HCT116 (cell line): ENCODE measurements at regions not wholly inside any gene's neighbourhood (a gene's known extent, or its start where the extent isn't known, plus 50 kb on each side); places are given as distances from the start of the nearest gene placed in this dataset.

Experiments
- ATAC-seq: fragments of 200-7000 bp; cut with Tn5 transposase; 2 replicates; pipeline ENCODE4 v1.9.1; 2020; ENCODE audit warnings: mild to moderate bottlenecking, moderate library complexity
- BruUV-seq: library from RNA; stranded (reverse); fragments of 400-500 nt; replicated peaks from 2 replicates; lab custom pipeline; 2021; lab: Mats Ljungman, UMichigan
- CTCF ChIA-PET: fragments of 300-600 bp; sonication (Branson Sonifier 250); formaldehyde crosslinking; loops from one replicate; lab custom pipeline; 2021; ENCODE audit warnings: antibody characterized with exemption; lab: Charles Lee
- POLR2A ChIA-PET: fragments of 300-600, 350-600 bp; sonication (Branson Sonifier 250); formaldehyde crosslinking; loops from one replicate; lab custom pipeline; 2021; ENCODE audit warnings: antibody characterized with exemption; lab: Charles Lee
- RAD21 ChIA-PET, 2 experiments: fragments of 300-600 bp; sonication (Branson Sonifier 250); formaldehyde crosslinking; loops; one replicate each; lab custom pipeline; 2023; ENCODE audit warnings: low total read pairs in 2 of 2; ENCODE audit not compliant: uncharacterized antibody in 2 of 2, unreplicated experiment in 2 of 2, low non-redundant PET in 1 of 2; lab: Charles Lee
- DNase-seq: peaks from one replicate; pipeline ENCODE4 v3.0.0-alpha.2; 2010; ENCODE audit warnings: low read depth, low spot score
- H2AFZ ChIP-seq: fragments of 200-600 bp; shearing (Covaris generic), sonication (generic); 2 replicates; pipeline ENCODE4 v1.6.1; 2017; ENCODE audit warnings: low read depth, mixed run types, mixed read lengths, antibody characterized with exemption, low read length; ENCODE audit not compliant: poor library complexity, severe bottlenecking
- H3K27ac ChIP-seq: 2 replicates; pipeline ENCODE4 v1.5.1; 2012; ENCODE audit warnings: low read depth, low read length
- H3K27me3 ChIP-seq: fragments of 200-600 bp; sonication (generic); 2 replicates; pipeline ENCODE4 v1.6.1; 2016; ENCODE audit warnings: mixed run types, low read length, mixed read lengths; ENCODE audit not compliant: insufficient read depth
- H3K36me3 ChIP-seq, 2 experiments: fragments of 200-500 bp in 1 of 2; fragments of 200-600 bp in 1 of 2; sonication (Bioruptor generic) in 1 of 2; sonication (generic) in 1 of 2; 2 replicates each; pipeline versions ENCODE4 v1.5.1 to v1.6.1; 2014 to 2016; ENCODE audit warnings: low read length in 2 of 2, inconsistent platforms in 1 of 2, mixed read lengths in 1 of 2, mixed run types in 1 of 2; ENCODE audit not compliant: insufficient read depth in 2 of 2, control insufficient read depth in 1 of 2
- H3K4me1 ChIP-seq, 2 experiments: fragments of 200-600 bp in 1 of 2; sonication (generic) in 1 of 2; 2 replicates each; pipeline versions ENCODE4 v1.5.1 to v1.6.1; 2012 to 2017; ENCODE audit warnings: low read length in 2 of 2, inconsistent platforms in 1 of 2, mild to moderate bottlenecking in 1 of 2, mixed read lengths in 1 of 2, mixed run types in 1 of 2, moderate library complexity in 1 of 2; ENCODE audit not compliant: insufficient read depth in 2 of 2, control insufficient read depth in 1 of 2
- H3K4me2 ChIP-seq: fragments of 200-600 bp; sonication (generic); 2 replicates; pipeline ENCODE4 v1.6.1; 2017; ENCODE audit warnings: mixed run types, low read length, mixed read lengths
- H3K4me3 ChIP-seq, 2 experiments: fragments of 200-600 bp in 1 of 2; sonication (generic) in 1 of 2; replicated peaks in 1 of 2; 2 replicates each; pipeline ENCODE4 v1.5.1; 2011 to 2016; ENCODE audit warnings: low read length in 2 of 2, control low read depth in 1 of 2, low read depth in 1 of 2, mild to moderate bottlenecking in 1 of 2, mixed read lengths in 1 of 2, mixed run types in 1 of 2
- H3K79me2 ChIP-seq: fragments of 200-600 bp; sonication (generic); 2 replicates; pipeline ENCODE4 v1.6.1; 2017; ENCODE audit warnings: mild to moderate bottlenecking, mixed run types, low read length, moderate library complexity, mixed read lengths; ENCODE audit not compliant: insufficient read depth
- H3K9ac ChIP-seq: fragments of 200-600 bp; sonication (generic); 2 replicates; pipeline ENCODE4 v1.6.1; 2016; ENCODE audit warnings: low read length, mixed read lengths
- H3K9me2 ChIP-seq: fragments of 200-600 bp; sonication (generic), shearing (Covaris generic); 2 replicates; pipeline ENCODE4 v1.6.1; 2017; ENCODE audit warnings: mixed run types, mild to moderate bottlenecking, moderate library complexity; ENCODE audit not compliant: insufficient read depth
- H3K9me3 ChIP-seq, 2 experiments: fragments of 200-500 bp in 1 of 2; fragments of 200-600 bp in 1 of 2; sonication (Bioruptor generic) in 1 of 2; sonication (generic) in 1 of 2; 2 replicates each; pipeline ENCODE4 v1.6.1; 2014 to 2017; ENCODE audit warnings: low read length in 2 of 2, mixed read lengths in 2 of 2, inconsistent platforms in 1 of 2, low read depth in 1 of 2, mild to moderate bottlenecking in 1 of 2, mixed run types in 1 of 2, moderate library complexity in 1 of 2; ENCODE audit not compliant: control insufficient read depth in 1 of 2, insufficient read depth in 1 of 2
- H4K20me1 ChIP-seq: fragments of 200-600 bp; sonication (generic), shearing (Covaris generic); 2 replicates; pipeline ENCODE4 v1.6.1; 2017; ENCODE audit warnings: mixed run types, mild to moderate bottlenecking, moderate library complexity; ENCODE audit not compliant: insufficient read depth
- CBX3 ChIP-seq: IDR thresholded peaks from 2 replicates; pipeline ENCODE4 v1.6.1; 2012; ENCODE audit warnings: low read depth
- CEBPB ChIP-seq: IDR thresholded peaks from 2 replicates; pipeline ENCODE4 v1.6.1; 2012; ENCODE audit warnings: low read depth
- CTCF ChIP-seq, 3 experiments: fragments of 200-600 bp in 1 of 3; sonication (generic) in 1 of 3; IDR thresholded peaks in 2 of 3; conservative IDR thresholded peaks in 1 of 3; 2 replicates each; pipeline ENCODE4 v1.5.1; 2012 to 2017; ENCODE audit warnings: low read depth in 2 of 3, low read length in 2 of 3, antibody characterized with exemption in 1 of 3, borderline replicate concordance in 1 of 3, control low read depth in 1 of 3, mild to moderate bottlenecking in 1 of 3, mixed read lengths in 1 of 3, mixed run types in 1 of 3, moderate library complexity in 1 of 3; ENCODE audit not compliant: insufficient read depth in 1 of 3
- EGR1 ChIP-seq: IDR thresholded peaks from 2 replicates; pipeline ENCODE4 v1.6.1; 2012; ENCODE audit warnings: low read depth
- EZH2 ChIP-seq: fragments of 200-600 bp; sonication (generic); IDR thresholded peaks from 2 replicates; pipeline ENCODE4 v1.6.1; 2017; ENCODE audit warnings: antibody characterized with exemption, mixed run types
- FOSL1 ChIP-seq: IDR thresholded peaks from 2 replicates; pipeline ENCODE4 v1.6.1; 2012; ENCODE audit warnings: low read depth
- JUND ChIP-seq: IDR thresholded peaks from 2 replicates; pipeline ENCODE4 v1.6.1; 2012
- POLR2A ChIP-seq: IDR thresholded peaks from 2 replicates; pipeline ENCODE4 v1.7.0; 2011; ENCODE audit warnings: borderline replicate concordance; ENCODE audit not compliant: insufficient read depth, insufficient read length; ENCODE audit errors: extremely low read depth
- POLR2AphosphoS5 ChIP-seq: IDR thresholded peaks from 2 replicates; pipeline ENCODE4 v1.6.1; 2011; ENCODE audit warnings: mild to moderate bottlenecking, low read depth, low read length, moderate library complexity
- SP1 ChIP-seq: IDR thresholded peaks from 2 replicates; pipeline ENCODE4 v1.6.1; 2012; ENCODE audit warnings: low read depth
- SRF ChIP-seq: IDR thresholded peaks from 2 replicates; pipeline ENCODE4 v1.6.1; 2012; ENCODE audit warnings: low read depth
- TCF7L2 ChIP-seq: IDR thresholded peaks from 2 replicates; pipeline ENCODE4 v1.7.0; 2011; ENCODE audit warnings: borderline replicate concordance, inconsistent platforms; ENCODE audit not compliant: insufficient read depth, insufficient read length; ENCODE audit errors: extremely low read depth
- YY1 ChIP-seq: IDR thresholded peaks from 2 replicates; pipeline ENCODE4 v1.6.1; 2011; ENCODE audit warnings: low read length, low read depth, moderate library complexity, mild to moderate bottlenecking; ENCODE audit not compliant: insufficient replicate concordance; ENCODE audit errors: extremely low read depth
- ZBTB33 ChIP-seq: IDR thresholded peaks from 2 replicates; pipeline ENCODE4 v1.6.1; 2011; ENCODE audit warnings: mild to moderate bottlenecking, low read length, moderate library complexity; ENCODE audit not compliant: insufficient replicate concordance; ENCODE audit errors: extremely low read depth
- ZNF274 ChIP-seq: fragments of 200-500 bp; sonication (Bioruptor generic); IDR thresholded peaks from 2 replicates; pipeline ENCODE4 v1.6.1; 2014; ENCODE audit warnings: mild to moderate bottlenecking, low read depth, low read length, inconsistent platforms
- intact Hi-C: fragments of 100-400 bp; cut with micrococcal nuclease; formaldehyde crosslinking; loops from 2 replicates; pipeline ENCODE4 v1.10.0; 2022
- TF ChIP-seq, protein P1 (sequence below): IDR thresholded peaks from 2 replicates; pipeline ENCODE4 v1.6.1; 2012

DNA sequence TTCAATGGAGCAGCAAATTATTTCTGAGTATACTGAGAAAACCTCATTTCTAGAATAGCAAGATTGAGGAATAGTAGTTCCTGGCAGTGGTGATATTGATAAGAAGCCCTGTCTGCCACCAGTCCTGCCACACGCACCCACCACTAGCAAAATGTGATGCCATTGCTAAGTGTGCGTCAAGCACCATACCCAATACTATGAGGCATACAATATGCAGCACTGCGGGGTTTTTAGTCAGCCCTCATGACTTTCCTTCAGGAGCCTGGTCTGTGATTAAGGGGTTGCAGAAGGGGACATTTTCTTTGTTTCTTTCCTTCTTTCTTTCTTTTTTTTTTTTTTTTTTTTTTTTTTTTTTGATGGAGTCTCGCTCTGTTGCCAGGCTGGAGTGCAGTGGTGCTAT lies 128.7 kb upstream of the USP38 start:
- TF ChIP-seq CTCF (IDR thresholded peaks at IDR 0.05 in 2 of 3, conservative IDR thresholded peaks at IDR 0.05 in 1 of 3; ENCODE audit: borderline replicate concordance in 1 of 3, insufficient read depth in 1 of 3, low read depth in 2 of 3, low read length in 2 of 3): no peak
- TF ChIP-seq TCF7L2: no peak
- Histone ChIP-seq H3K79me2 (no peaks in the 10 kb centered on the region), H3K4me1 (no peaks in the 10 kb centered on the region), H3K36me3 (no peaks in the 10 kb centered on the region), H3K9ac (no peak overlapping the region), H4K20me1 (no peaks in the 10 kb centered on the region), H3K9me2 (no peaks in the 10 kb centered on the region), H3K4me2 (no peak overlapping the region), H2AFZ (no peak overlapping the region), H3K27me3 (no peaks in the 10 kb centered on the region), H3K4me3 (no peak overlapping the region), H3K9me3 (no peaks in the 10 kb centered on the region), H3K27ac (no peak overlapping the region)
- RAD21 ChIA-PET: no interaction called here
- no TSS peak for BruUV-seq
- CTCF ChIA-PET: no interaction called here
- intact Hi-C loops: no loop called here
- no peak for DNase-seq
- ATAC-seq: no peak
- POLR2A ChIA-PET: no interaction called here

- BruUV-seq: no TSS peak
- H3K27me3 ChIP-seq: no peaks in the 10 kb centered on the region
- TF ChIP-seq SRF (no peak), EZH2 (no peak), CEBPB (no peak), JUND (no peak), FOSL1 (no peak), TCF7L2 (no peak), ZNF274 (no peak), POLR2AphosphoS5 (no peak), SP1 (no peak), POLR2A (no peak), CBX3 (no peak), EGR1 (no peak), ZBTB33 (no peak), YY1 (no peak)
- TF ChIP-seq, protein P1, sequence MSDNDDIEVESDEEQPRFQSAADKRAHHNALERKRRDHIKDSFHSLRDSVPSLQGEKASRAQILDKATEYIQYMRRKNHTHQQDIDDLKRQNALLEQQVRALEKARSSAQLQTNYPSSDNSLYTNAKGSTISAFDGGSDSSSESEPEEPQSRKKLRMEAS: no peak
- no peaks in the 10 kb centered on the region for H3K4me1 ChIP-seq
- H3K9me3 ChIP-seq: no peaks in the 10 kb centered on the region
- RAD21 ChIA-PET: no interaction called here
- intact Hi-C loops: no loop called here
- DNase-seq (no peak), ATAC-seq (no peak)
- H3K79me2 ChIP-seq: no peaks in the 10 kb centered on the region
- H3K4me2 ChIP-seq: no peak overlapping the region
- no peaks in the 10 kb centered on the region for H3K36me3 ChIP-seq
- no peaks in the 10 kb centered on the region for H3K9me2 ChIP-seq
- POLR2A ChIA-PET: no interaction called here
- H3K4me3 ChIP-seq: no peak overlapping the region
- H4K20me1 ChIP-seq: no peaks in the 10 kb centered on the region
- no peak overlapping the region for H2AFZ ChIP-seq
- CTCF ChIA-PET: no interaction called here
- no peak overlapping the region for H3K27ac ChIP-seq
- H3K9ac ChIP-seq: no peak overlapping the region
Observed at GRCh38 chr4:143071351-143071750, 113.4 kb upstream of the USP38 start.
